H1 (cell line): ENCODE measurements at regions not wholly inside any gene's neighbourhood (a gene's known extent, or its start where the extent isn't known, plus 50 kb on each side); places are given as distances from the start of the nearest gene placed in this dataset.
A peak's percentile ranks its signal among the peaks of the same experiment; 100 is the strongest.

Experiments used
- CTCF ChIP-seq, 3 experiments: IDR thresholded peaks; 1 replicate in 2 of 3; 2 replicates in 1 of 3; pipeline versions ENCODE4 v1.5.1 to v1.6.1; 2011; ENCODE audit warnings: low read length in 3 of 3, mild to moderate bottlenecking in 3 of 3, inconsistent platforms in 2 of 3, low read depth in 1 of 3, moderate library complexity in 1 of 3; ENCODE audit not compliant: insufficient read depth in 1 of 3; ENCODE audit errors: control extremely low read depth in 1 of 3
- JUND ChIP-seq: IDR thresholded peaks from 2 replicates; pipeline ENCODE4 v1.6.1; 2011; ENCODE audit warnings: mild to moderate bottlenecking, improper control_type of control experiment, low read length
- MAX ChIP-seq: IDR thresholded peaks from 2 replicates; pipeline ENCODE4 v1.6.1; 2012; ENCODE audit warnings: inconsistent platforms
- POU5F1 ChIP-seq: IDR thresholded peaks from 2 replicates; pipeline ENCODE4 v1.6.1; 2011; ENCODE audit warnings: low read depth, mild to moderate bottlenecking, low read length, moderate library complexity

GRCh38 chr5:167792514-167792913, 498.9 kb upstream of the WWC1 start (continued):
- TF ChIP-seq MAX (no peak), JUND (peak; percentile 92), POU5F1 (0 out of 2 replicates have a peak, but pooled peaks have one; percentile 32), CTCF (IDR thresholded peaks at IDR 0.05; ENCODE audit: control extremely low read depth in 1 of 3, insufficient read depth in 1 of 3, low read depth in 1 of 3, low read length in 3 of 3) (no peak)
